HG02970 (cell line): ENCODE measurements at regions not wholly inside any gene's neighbourhood (a gene's known extent, or its start where the extent isn't known, plus 50 kb on each side); places are given as distances from the start of the nearest gene placed in this dataset.

ENCODE experiments used
- ATAC-seq: cut with Tn5 transposase; IDR thresholded peaks from one replicate; pipeline ENCODE4 v1.9.1; 2021; ENCODE audit warnings: mild to moderate bottlenecking, moderate library complexity, moderate number of reproducible peaks; ENCODE audit not compliant: unreplicated experiment, low FRiP score

DNA sequence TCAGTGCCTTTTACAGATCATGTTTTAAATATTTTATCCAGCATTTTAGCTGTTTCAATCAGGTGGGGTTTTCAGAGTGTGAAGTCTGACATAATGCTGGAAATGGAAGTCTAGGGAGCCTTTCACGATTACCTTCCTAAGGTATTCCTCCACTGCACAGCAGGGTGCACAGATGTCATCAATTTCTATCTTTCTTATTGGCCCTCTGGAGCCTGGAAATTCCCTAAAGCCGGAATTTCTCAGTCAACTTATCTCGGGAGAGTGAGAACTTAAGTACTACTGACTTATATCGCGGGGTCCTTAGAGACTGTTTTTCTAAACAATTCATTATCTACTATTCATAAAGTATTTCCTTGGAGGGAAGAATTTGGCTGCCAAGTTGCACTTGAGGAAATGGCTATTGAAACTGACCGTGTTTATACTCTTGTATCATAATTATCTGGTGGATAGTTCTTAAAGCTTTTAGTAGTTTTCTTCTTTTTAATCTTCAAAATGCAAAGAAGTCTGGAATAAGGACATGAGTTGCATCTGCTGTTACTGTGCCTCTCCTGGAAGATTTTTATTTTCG is 311.8 kb upstream of the B3GALT2 start:
- no peak for ATAC-seq

- no peak for ATAC-seq
Observed at GRCh38 chr1:193494368-193494767, 308.0 kb upstream of the B3GALT2 start.

DNA sequence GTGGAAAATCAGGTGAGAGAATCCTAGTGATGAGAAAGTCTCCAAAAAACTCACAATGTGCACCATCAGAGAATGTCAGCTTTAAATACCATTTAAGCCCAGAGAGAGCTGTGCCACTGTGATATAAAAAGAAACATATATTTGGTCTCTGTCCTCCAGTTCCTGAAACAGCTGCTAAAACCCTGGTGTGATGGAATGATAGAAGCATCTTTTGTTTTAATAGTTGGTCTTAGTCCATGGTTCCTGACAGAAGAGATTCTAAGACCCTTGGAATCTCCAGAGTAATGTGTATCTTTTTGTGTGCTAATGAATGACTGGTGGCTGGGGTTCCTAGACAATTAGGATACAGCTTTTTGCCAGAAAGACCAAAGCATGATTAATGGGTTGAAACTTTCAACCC is 302.8 kb upstream of the B3GALT2 start:
- no peak for ATAC-seq

GRCh38 chr1:193487722-193488121 is 301.3 kb upstream of the B3GALT2 start:
- no peak for ATAC-seq

GRCh38 chr1:193486671-193487229 is 300.3 kb upstream of the B3GALT2 start:
- ATAC-seq, result no peak

DNA sequence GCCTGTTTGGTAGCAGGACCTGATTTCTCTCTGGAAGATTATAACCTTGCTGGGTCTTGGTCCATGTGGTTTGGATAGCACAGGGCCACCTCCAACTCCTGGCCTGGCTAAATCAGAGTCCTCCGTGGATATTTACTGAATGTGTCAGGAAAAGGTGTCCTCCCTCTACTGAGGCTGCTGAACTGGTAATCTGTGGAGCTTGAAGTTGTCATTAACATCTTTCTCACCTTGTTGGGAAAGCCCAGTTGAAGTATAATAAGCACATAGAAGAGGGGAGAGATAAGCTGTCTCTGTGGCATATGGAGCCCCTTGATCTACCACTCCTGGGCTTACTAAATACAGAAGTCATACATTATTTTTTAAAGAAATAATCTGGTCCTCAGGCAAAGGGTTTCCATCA is 294.3 kb upstream of the B3GALT2 start:
- ATAC-seq, result no peak

GRCh38 chr1:193479187-193479586 is 292.8 kb upstream of the B3GALT2 start:
- ATAC-seq, result peak; percentile 98

GRCh38 chr1:193476748-193477147 is 290.3 kb upstream of the B3GALT2 start:
- no peak for ATAC-seq

DNA sequence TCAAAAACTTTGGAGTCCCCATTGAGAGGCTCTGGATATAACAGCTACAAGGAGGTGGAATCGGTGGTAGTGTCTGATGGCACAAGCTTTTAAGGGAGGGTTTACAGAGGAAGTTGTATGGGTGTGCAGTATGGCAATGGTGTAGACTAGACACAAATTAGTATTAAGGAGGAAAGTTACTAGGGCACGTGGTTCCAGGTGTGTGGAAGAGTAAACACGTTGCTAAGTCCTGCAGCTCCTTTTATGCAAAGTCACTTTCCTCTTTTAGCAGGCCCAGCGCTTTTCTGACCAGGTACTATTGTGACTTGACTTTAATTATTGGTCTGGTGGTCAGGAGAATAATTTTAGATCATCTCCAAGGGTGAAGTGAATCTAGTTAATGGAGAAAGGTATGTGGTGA is 287.5 kb upstream of the B3GALT2 start:
- ATAC-seq, result no peak

- no peak for ATAC-seq
Observed at GRCh38 chr1:193472838-193473398, 286.5 kb upstream of the B3GALT2 start.

DNA sequence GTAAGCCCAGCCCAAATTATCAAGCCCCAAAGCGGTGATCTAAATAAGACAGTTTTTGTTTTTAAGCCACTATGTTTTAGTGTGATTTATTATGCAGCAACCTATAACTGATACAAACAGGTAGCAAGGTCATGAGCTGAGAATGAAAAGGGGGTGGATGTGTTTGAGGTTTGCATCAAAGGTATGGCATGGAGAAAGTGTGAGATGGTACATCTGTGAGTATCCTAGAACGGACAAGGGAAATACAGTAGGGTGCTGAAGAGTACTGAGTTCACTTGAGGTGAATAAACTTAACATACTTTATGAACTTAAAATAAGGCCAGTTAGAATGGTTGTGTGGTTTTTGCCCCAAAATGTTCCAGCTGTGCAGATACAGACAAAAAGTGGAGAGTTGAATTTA is 286.0 kb upstream of the B3GALT2 start:
- ATAC-seq, result no peak

- no peak for ATAC-seq
Observed at GRCh38 chr1:193471981-193472380, 285.6 kb upstream of the B3GALT2 start.

DNA sequence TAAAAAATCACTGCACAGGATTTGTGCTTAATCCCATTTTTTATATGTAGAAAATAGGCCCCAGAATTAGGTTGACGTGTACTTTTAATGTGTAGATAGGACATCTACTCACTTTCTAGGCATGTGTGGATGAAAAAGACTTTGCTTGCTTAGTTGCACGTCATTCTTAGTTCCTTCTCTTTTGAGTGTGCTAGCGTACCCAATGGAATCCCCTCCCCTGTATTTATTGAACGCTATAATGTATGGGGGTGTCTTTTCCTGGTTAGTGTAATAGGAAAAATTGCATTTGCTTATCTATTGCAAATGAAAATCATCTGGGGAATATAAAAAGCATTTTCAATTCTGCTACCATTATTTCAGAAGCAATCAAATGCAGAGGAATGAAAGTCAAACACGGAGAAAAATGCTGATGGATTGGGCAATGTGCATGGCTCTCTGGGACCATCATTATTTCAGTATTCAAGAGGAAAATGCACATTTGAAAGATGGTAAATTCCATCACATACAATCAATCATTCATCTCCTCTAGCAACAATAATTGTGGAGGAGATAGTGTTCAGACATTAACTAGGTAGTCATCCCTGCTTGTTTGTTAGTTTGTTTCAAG is 277.0 kb upstream of the B3GALT2 start:
- no peak for ATAC-seq

GRCh38 chr1:193462629-193463320 is 276.4 kb upstream of the B3GALT2 start:
- no peak for ATAC-seq

DNA sequence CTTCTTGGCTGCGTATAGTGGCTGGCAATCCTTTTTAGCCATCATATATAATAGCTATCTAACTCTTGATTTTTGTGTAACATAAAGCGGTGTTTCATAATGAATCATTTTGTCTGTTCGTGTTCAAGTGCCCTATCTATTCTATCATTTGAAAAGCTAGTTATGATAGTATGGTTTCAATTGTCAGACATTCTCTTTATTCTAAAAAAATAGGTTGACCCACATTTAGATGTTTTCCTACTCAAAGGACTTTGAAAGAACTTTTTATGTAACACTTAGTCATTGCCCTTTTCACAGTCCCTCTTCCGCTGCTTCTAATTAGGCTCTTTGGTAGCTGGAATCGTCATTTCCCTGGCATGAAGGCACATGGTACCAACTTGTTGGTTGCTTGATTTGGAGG is 272.2 kb upstream of the B3GALT2 start:
- no peak for ATAC-seq

DNA sequence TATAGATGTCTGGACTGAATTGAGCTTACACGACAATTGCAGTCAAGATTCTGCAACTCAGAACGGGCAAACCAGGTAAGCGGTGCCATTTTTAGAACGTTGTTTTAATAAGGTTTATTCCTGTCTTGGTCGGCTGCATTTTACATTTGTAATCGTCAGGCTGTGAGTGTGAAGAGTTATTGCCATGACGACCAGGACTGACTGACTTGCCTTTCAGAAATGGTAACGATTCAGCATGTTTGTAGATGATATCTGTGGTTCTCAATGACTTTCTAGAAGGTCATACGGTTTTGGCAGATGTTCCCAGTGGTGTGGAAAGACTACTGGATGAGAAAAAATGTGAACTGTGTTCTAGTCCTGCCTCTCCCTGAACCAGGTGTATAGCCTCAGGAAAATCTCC is 271.3 kb upstream of the B3GALT2 start:
- no peak for ATAC-seq

- ATAC-seq, result no peak
Observed at GRCh38 chr1:193456811-193457280, 270.4 kb upstream of the B3GALT2 start.

DNA sequence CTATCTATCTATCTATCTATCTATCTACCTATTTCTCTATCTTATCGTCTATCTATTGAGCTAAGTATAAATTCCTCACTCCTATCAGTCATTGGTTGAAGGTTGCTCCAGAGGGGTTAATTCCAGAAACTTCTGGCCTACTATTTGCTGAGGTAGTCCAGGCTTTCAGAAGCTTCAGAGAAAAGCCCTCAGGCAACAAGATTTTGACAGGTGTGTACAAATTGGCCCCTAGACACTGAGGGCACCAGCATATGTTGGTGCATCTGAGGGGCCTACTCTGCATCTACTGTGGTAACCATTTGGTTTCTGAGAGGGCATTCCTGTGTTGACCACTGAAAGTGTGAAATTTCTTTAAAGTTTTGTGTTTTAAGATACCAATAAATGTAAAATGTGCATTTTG is 265.2 kb upstream of the B3GALT2 start:
- no peak for ATAC-seq

DNA sequence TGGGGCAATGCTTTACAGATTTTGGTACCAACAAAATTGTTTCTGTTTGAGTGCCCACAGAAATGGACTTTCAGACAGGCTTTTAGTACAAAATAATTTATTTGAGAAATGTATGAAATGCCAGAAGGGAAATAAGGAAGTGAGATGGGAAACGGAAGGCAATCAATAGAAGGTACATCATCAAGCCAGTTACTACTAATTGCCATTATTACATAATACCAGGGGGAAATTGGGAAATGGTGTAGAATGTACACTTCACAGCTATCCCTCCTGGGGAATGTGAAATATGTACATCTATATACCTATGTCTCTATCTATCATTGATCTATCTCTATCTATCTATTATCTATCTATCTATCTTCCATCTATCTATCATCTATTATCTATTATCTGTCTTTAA is 264.6 kb upstream of the B3GALT2 start:
- ATAC-seq, result no peak

DNA sequence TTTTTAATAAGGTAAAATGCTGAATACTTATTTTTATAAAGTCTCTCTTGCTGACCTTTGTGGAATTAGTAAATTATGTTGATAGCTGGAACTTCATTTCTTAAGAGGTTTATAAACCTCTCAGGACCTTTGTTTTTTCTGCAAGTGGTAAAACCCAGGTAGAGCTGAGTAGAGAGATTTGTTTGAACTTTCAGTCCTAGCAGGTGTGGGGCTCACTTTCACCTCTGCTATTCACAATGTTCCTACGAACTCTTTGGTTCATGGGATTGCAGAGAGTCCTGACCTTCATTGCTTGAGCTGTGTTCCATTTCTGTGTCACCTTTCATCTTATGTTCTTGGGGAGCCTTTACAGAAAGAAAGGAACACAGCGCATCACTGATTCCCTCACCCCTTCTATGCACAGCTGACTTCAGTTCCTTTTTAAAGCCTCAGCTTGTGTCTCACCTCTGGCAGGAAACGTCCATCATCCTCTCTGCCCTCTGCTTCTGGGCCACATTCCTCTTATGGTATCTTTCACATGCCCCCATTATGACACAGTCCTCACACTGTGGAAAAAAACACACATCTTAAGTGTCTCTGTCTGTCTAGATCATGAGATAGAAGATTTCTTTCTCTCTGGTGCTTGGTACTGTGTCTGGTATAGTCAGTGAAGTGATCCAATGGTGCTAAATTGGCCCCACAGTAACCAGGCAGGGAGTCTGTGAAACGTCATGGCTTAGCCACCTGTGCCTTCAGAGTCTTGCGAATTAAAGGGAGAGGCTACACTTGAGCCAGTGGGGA is 262.5 kb upstream of the B3GALT2 start:
- ATAC-seq, result peak; percentile 70

DNA sequence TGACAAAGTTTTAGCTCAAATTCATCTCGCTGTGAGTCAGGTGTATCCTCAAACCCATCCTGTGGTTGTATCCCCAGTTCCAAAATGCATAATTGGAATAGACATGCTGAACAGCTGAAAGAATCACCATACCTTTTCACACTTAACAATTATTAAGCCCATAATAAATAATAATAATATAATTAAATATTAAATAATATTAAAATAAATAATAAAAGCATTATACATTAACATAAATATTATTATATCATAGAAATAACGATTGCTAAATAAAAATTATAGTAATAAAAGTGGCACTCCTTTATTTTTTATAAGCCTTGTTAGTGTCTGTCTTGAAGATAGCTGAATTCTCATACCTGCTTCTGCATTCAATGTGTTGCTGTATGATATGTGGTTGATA is 257.5 kb upstream of the B3GALT2 start:
- no peak for ATAC-seq
